ENCODE measurements at regions not wholly inside any gene's neighbourhood (a gene's known extent, or its start where the extent isn't known, plus 50 kb on each side); places are given as distances from the start of the nearest gene placed in this dataset.

DNA sequence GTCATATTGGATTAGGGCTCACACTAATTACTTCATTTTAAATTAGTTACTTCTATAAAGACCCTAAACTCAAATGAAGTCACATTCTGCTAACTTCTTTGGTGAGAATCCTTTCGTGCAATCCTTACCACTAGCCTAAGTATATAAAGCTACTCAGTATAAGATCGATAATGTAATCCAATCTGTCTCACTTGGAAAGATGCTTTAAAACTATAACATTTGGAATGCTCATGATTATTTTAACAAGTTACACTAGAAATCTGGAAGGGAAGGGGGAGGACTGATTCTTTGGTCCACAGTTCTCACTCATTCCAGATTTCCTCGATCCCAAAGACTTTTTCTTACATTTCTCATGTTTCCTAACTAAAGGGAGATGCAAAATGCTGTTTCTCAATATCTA, 336.4 kb upstream of the SLIT2 start:
- no peak for DNase-seq (ENCODE audit: low read depth in 2 of 2, low spot score in 1 of 2)

GRCh38 chr4:19913650-19914049, 338.1 kb upstream of the SLIT2 start:
- DNase-seq (ENCODE audit: low read depth in 2 of 2, low spot score in 1 of 2): no peak

DNA sequence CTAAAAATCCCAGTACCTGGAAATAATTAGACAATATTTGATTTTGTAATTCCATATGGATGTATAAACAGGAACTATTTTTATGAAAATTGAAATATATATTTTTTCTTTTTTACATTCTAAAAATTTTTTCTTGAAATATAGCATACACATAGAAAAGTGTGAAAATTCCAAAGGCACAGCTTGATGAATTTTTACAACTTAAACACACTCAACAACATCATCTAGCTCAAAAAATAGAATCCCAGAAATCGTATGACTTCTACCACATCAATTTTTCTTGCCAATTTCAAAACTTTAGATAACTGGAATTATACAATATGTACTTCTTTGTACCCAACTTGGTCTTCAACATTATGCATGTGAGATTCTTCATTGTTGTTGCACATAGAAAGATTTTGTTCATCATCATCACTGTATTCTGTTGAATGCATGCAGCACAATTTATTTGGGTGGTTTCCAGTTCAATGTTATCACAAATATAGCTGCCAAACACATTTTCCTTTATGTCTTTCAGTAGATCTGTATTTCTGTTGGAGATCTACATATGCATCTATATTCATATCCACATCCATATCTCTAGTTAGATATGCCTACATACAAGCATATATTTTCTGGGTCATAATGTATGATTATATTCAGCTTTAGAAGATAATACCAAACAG, 340.7 kb upstream of the SLIT2 start:
- no peak for DNase-seq (ENCODE audit: low read depth in 2 of 2, low spot score in 1 of 2)

DNA sequence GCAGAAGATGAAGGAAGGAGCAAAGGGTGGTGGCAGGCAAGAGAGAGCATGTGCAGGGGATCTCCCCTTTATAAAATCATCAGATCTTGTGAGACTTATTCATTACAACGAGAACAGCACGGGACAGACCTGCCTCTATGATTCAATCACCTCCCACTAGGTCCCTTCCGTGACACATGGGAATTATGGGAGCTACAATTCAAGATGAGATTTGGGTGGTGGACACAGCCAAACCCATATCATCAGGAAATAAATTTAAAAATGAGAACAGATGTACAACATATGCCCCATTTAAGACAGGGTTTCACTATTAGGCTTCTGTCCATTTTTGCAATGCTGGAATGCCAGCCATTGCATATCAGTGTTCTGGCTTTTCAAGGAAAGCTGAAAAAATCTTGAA, 346.7 kb upstream of the SLIT2 start:
- no peak for DNase-seq (ENCODE audit: low read depth in 2 of 2, low spot score in 1 of 2)

DNA sequence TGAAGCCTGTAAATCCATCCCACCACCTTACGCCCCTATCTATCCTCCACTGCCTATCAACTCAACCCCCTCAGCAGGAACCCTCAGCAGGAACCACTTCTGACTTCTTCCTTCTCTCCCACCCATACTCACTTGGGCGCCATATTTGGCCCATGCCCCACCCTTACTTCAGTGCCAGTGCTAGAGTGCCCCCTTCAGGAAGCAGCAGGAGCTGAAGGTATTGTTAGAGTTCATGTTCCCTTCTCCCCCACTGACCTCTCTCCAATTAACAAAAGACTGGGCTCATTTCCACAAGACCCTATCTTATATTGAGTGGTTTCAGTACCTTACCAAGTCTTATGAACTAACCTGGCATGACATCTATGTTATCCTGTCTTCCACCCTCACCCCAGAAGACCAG, 363.1 kb upstream of the SLIT2 start:
- DNase-seq (ENCODE audit: low read depth in 2 of 2, low spot score in 1 of 2): no peak

DNA sequence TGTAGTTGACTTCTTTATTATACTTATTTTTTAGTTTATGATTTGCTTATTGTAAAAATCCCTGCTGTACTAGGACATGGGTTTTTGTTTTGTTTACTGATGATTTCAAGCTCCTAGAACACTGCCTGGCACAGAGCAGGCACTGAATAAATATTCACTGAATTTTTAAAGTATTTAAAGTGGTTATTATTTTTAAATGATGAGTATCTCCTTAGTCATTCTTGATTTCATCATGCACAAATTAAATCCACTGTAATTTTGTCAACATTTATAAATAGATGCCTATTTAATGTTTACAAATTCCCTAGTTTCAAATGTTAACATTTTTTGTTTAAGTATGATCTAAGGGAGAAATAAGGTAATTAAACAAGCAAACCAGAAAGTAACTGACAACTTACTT, 367.9 kb upstream of the SLIT2 start:
- no peak for DNase-seq (ENCODE audit: low read depth in 2 of 2, low spot score in 1 of 2)

- DNase-seq (ENCODE audit: low read depth in 2 of 2, low spot score in 1 of 2): no peak
Measured at GRCh38 chr4:19880206-19880605, 371.5 kb upstream of the SLIT2 start.

GRCh38 chr4:19879330-19879729, 372.4 kb upstream of the SLIT2 start:
- no peak for DNase-seq (ENCODE audit: low read depth in 2 of 2, low spot score in 1 of 2)

- DNase-seq (ENCODE audit: low read depth in 2 of 2, low spot score in 1 of 2): no peak
Measured at GRCh38 chr4:19857991-19858390, 393.7 kb upstream of the SLIT2 start.

GRCh38 chr4:19857380-19857779, 394.3 kb upstream of the SLIT2 start:
- no peak for DNase-seq (ENCODE audit: low read depth in 2 of 2, low spot score in 1 of 2)

GRCh38 chr4:19850909-19851308, 400.8 kb upstream of the SLIT2 start:
- no peak for DNase-seq (ENCODE audit: low read depth in 2 of 2, low spot score in 1 of 2)

DNA sequence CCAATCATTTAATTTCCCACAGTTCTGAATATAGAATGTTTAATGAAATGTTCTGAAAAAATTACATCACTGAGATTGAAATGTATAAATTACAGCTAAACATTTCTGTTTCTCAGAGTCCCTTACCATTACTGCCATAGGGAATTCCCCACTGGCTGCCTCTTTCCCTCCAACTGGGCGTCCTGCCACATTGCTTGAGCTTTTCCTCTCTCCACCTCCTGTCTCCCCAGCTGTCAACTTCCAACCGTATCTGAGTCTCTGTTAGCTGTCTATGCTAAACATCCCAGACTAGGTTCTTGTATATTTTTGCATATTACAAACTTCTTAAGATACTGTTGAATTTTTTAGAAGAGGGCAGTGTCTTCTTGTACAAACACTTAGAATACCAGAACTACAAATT, 407.3 kb upstream of the SLIT2 start:
- DNase-seq (ENCODE audit: low read depth in 2 of 2, low spot score in 1 of 2): no peak

- no peak for DNase-seq (ENCODE audit: low read depth in 2 of 2, low spot score in 1 of 2)
Measured at GRCh38 chr4:19842471-19842870, 409.2 kb upstream of the SLIT2 start.

GRCh38 chr4:19838858-19839257, 412.8 kb upstream of the SLIT2 start:
- no peak for DNase-seq (ENCODE audit: low read depth in 2 of 2, low spot score in 1 of 2)

DNA sequence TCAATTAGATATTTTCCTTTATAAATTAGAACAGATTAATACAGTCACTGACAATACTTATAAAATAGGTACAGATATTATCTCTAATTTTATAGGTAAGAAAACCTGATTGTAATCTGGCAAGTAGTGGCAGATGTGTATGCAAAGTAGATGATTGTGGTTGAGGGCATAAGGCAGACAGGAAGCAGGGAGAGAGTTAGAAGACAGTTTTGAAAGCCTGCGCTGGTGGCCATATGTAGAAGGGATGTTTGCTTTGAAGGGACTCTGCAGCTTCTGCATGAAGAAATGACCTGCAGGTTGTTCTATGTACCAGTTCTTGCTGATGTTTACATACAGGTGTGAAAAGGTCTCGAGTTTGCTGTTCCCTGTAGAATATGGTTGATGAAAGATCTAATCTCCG, 416.3 kb upstream of the SLIT2 start:
- DNase-seq (ENCODE audit: low read depth in 2 of 2, low spot score in 1 of 2): no peak

DNA sequence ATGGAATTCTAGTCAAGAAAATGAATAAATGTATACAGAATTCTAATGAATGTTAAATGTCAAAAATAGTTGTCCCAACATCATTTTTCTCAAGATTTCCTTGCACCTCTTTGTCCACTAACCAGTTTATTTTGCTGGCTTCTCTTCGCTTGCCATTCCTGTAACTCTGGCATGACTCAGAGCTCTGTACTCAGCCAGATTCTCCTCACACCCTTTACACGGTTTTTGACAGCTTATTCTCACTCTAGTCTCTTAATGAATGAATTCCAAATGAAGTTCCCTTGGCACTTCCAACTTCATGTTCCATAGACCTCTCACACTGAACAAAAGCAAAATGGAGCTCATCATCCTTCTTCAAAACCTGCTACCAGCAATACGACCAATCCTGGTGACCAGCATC, 419.3 kb upstream of the SLIT2 start:
- no peak for DNase-seq (ENCODE audit: low read depth in 2 of 2, low spot score in 1 of 2)

DNA sequence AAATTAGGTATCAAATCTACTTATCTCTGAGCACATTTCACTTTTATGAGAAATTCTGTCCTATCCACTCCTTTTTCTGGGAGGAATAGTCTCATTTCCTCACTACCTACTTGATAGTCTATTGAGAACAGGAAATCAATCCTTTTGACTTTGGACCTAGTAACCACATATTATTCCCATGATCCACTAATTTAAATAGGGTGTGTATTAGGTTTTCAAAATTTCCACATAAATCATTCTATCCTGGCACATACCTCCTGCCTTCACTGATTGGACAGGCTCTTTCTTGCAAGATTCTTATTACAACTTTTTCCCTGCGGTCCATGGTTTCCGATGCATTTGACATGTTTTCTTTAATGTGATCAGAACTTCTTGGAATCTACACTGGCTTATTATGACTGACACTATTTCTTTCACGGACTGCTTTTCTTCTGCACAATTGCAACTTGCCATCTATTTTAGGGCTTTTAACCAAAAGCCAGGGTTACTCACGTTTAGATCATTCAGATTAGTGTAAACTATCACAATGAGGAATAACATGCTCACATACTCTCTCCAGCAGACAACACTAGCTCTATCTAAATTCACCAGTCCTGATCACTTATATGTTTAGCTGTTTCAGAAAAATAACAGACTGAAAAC, 419.9 kb upstream of the SLIT2 start:
- DNase-seq (ENCODE audit: low read depth in 2 of 2, low spot score in 1 of 2): no peak

GRCh38 chr4:19829101-19829500, 422.6 kb upstream of the SLIT2 start:
- no peak for DNase-seq (ENCODE audit: low read depth in 2 of 2, low spot score in 1 of 2)

DNA sequence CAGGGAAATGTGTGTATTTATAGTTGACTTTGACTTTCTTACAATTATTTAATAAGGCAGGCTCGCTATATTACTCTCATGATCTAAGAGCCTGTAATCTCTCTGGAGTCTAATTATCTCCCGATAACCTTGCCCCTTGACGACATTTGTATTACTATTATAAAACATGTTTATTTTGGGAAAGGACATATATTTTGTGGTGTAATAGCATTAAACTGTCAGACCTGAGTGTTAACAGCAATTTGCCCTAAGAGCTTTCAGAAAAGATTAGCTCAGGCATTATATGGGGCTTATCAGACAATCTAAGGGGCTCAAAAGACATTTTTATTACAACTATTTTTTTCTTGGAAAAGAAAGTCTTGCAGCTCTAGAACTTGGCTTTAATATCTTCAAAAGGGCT, 427.9 kb upstream of the SLIT2 start:
- no peak for DNase-seq (ENCODE audit: low read depth in 2 of 2, low spot score in 1 of 2)

DNA sequence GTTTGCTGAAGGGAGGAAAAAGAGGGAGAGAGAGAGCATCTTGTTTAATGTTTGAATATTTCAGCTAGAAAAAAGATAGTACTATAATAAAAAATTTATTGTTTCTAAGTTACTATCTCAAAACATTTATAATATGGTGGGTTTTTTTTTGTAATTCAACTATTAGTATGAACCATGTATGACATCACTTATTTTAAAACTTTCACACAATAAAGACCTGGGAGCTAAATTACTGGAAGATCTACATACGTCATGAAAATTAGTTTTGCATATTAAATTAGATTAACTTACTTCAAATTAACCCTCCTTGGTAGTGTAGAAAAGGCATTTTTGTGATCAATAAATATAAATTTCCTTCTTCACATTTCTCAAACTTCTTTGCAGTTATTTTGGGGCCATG, 432.0 kb upstream of the SLIT2 start:
- no peak for DNase-seq (ENCODE audit: low read depth in 2 of 2, low spot score in 1 of 2)

GRCh38 chr4:19809989-19810388, 441.7 kb upstream of the SLIT2 start:
- no peak for DNase-seq (ENCODE audit: low read depth in 2 of 2, low spot score in 1 of 2)

DNA sequence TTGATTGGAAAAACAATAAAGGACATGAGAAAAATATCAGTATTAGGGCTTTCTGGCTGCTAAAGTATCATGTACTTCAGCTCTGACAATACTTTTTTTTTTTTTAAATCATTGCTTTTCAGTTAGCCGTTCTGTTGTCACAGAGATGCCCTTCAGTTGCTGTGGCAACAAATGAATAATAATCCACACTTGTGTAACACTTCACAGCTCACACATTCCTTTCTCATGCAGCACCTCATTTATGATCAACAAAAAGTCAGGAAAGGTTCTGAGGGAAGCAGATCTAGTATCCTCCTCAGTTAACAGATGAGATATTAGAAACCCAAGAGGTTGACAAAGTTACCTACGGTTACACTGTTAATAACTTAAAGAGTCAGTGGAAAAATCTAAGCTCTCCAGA, 444.2 kb upstream of the SLIT2 start:
- DNase-seq (ENCODE audit: low read depth in 2 of 2, low spot score in 1 of 2): no peak

DNA sequence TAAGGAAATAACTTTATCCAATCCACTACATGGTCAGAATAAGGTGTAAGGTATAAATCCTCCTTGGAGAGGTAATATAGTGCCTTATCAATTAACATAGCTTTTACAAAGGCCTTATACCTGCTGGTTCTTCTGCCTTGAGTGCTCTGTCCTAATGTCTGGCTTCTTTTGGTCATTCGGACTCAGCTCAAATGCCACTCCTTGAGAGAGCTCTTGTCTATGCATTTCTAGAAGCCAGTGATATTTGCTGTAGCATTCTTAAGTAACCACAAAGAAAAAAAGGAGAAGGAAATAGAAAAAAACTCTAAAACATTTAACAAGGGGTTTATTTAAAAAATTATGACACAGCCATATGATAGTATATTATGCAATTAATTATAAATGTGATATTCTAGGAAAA, 444.8 kb upstream of the SLIT2 start:
- DNase-seq (ENCODE audit: low read depth in 2 of 2, low spot score in 1 of 2): no peak
